GM12878 (cell line): ENCODE measurements at regions not wholly inside any gene's neighbourhood (a gene's known extent, or its start where the extent isn't known, plus 50 kb on each side); places are given as distances from the start of the nearest gene placed in this dataset.

Source experiments
- BMI1 ChIP-seq: fragments of 450-650 bp; IDR thresholded peaks from 2 replicates; pipeline ENCODE4 v1.6.1; 2016; ENCODE audit warnings: mild to moderate bottlenecking, moderate library complexity, borderline replicate concordance
- CTCF ChIP-seq, 3 experiments: IDR thresholded peaks in 2 of 3; conservative IDR thresholded peaks in 1 of 3; 2 replicates each; pipeline ENCODE4 v1.5.1; 2011; ENCODE audit warnings: low read depth in 3 of 3, low read length in 3 of 3, mild to moderate bottlenecking in 3 of 3, control low read depth in 2 of 3, moderate library complexity in 2 of 3, inconsistent platforms in 1 of 3, mixed read lengths in 1 of 3; ENCODE audit not compliant: control insufficient read depth in 2 of 3, insufficient read depth in 1 of 3; ENCODE audit errors: extremely low read depth in 1 of 3
- ELK1 ChIP-seq: IDR thresholded peaks from 2 replicates; pipeline ENCODE4 v1.6.1; 2012; ENCODE audit warnings: low read depth, low read length, improper control_type of control experiment
- EZH2 ChIP-seq: IDR thresholded peaks from 2 replicates; pipeline ENCODE4 v1.6.1; 2012; ENCODE audit warnings: low read depth, mild to moderate bottlenecking, control low read depth, inconsistent platforms, low read length, borderline replicate concordance; ENCODE audit not compliant: control insufficient read depth
- JUND ChIP-seq: IDR thresholded peaks from 2 replicates; pipeline ENCODE4 v1.6.1; 2012; ENCODE audit warnings: low read depth, mild to moderate bottlenecking, low read length, improper control_type of control experiment, moderate library complexity
- POLR2A ChIP-seq: IDR thresholded peaks from 2 replicates; pipeline ENCODE4 v1.6.1; 2011; ENCODE audit warnings: low read depth, mild to moderate bottlenecking, low read length
- SIN3A ChIP-seq: IDR thresholded peaks from 2 replicates; pipeline ENCODE4 v1.6.1; 2012; ENCODE audit warnings: low read depth, low read length, improper control_type of control experiment
- ZBTB33 ChIP-seq: fragments of 450-650 bp; IDR thresholded peaks from 2 replicates; pipeline ENCODE4 v1.6.1; 2017; ENCODE audit warnings: mild to moderate bottlenecking

- TF ChIP-seq CTCF (IDR thresholded peaks at IDR 0.05 in 2 of 3, conservative IDR thresholded peaks at IDR 0.05 in 1 of 3; ENCODE audit: control insufficient read depth in 2 of 3, extremely low read depth in 1 of 3, insufficient read depth in 1 of 3, low read depth in 3 of 3, low read length in 3 of 3) (no peak), EZH2 (no peak), ZBTB33 (no peak), POLR2A (no peak), ELK1 (no peak), BMI1 (no peak), JUND (no peak), SIN3A (no peak)
These were observed 156.3 kb downstream of the IRS1 start for GRCh38 chr2:226643030-226643945.
